ENCODE measurements at regions not wholly inside any gene's neighbourhood (a gene's known extent, or its start where the extent isn't known, plus 50 kb on each side); places are given as distances from the start of the nearest gene placed in this dataset.
"Not testable (repeated sequence)": the region's sequence is repeated elsewhere in the genome, so short reads cannot be mapped to it uniquely, and the experiment has no call there.

DNA sequence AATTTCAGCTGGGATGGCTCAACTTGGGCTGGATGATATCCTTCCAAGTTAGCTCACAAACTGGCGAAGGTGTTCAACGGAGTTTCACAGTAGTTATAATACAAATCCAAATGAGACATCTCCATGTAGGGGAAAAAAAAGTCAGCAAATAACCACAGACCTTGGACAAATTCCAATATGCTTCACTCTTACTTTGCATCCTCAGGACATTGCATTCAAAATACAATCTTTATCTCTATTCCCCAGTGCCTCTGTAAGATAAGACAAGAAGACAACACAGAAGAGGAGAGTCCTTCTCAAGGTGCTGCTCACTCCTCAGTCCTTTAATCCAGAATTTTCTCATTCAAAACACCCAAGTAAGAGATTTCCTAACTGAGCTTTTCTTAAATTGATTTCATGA, 1797.7 kb downstream of the MRPL39 start:
- no peak for DNase-seq

DNA sequence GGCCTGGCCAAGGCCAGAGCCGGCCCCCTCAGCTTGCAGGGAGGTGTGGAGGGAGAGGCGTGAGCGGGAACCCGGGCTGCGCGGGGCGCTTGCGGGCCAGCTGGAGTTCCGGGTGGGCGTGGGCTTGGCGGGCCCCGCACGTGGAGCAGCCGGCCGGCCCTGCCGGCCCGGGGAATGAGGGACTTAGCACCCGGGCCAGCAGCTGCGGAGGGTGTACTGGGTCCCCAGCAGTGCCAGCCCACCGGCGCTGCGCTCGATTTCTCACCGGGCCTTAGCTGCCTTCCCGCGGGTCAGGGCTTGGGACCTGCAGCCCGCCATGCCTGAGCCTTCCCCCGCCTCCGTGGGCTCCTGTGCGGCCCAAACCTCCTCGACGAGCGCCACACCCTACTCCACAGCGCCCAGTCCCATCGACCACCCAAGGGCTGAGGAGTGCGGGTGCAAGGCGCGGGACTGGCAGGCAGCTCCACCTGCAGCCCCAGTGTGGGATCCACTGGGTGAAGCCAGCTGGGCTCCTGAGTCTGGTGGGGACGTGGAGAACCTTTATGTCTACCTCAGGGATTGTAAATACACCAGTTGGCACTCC, 1800.2 kb downstream of the MRPL39 start:
- not testable (repeated sequence) for DNase-seq

DNA sequence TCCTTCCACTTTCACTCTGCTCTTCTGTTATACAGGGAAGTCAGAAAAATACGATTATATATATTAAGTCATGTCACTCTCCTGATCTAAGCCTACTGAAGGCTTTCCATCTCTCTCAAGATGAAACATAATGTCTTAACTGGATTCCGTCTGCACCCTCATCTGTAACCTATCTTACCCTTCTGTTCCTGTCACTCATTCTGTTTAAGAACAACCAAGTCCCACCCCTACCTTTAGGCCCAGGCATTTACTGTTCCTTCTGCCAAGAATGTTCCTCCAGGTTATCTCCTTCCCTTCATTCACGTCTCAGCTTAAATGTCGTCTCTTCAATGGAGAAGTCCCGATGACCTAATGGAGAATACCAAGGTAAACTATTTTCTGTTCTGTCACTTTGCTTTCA, 1802.4 kb downstream of the MRPL39 start:
- DNase-seq: no peak

DNA sequence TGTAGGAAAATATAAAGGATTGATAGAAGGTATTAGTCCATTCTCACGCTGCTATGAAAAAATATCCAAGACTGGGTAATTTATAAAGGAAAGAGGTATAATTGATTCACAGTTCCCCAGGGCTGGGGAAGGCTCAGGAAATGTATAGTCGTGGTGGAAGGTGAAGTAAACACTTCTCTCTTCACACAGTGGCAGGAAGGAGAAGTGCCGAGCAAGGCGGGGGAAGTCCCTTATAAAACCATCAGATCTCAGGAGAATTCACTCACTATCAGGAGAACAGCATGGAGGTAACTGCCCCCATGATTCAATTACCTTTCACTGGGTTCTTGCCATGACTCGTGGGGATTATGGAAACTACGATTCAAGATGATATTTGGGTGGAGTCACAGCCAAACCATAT, 1806.0 kb downstream of the MRPL39 start:
- DNase-seq: no peak

DNA sequence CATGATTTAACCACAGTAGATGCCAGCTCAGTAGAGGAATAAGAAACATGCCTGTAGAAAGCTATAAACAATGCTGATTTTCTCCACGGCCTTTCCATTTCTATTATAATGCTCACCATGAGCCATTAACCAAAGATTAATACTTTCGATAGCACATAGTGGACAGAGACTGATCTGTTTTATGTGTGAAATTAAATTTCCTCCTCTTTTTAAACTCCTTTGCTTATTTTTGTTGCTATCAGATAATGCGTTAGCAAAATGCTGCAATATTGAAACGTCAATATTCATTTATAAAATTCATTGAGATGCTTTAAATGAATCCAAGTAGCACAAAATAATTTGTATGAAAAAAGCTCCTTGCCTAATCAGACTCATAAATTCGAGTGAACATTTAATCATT, 1807.9 kb downstream of the MRPL39 start:
- no peak for DNase-seq

GRCh38 chr21:23792300-23792699, 1815.0 kb downstream of the MRPL39 start:
- DNase-seq: no peak

- DNase-seq: no peak
Measured at GRCh38 chr21:23789864-23790263, 1817.4 kb downstream of the MRPL39 start.

- no peak for DNase-seq
Measured at GRCh38 chr21:23780326-23780725, 1827.0 kb downstream of the MRPL39 start.

DNA sequence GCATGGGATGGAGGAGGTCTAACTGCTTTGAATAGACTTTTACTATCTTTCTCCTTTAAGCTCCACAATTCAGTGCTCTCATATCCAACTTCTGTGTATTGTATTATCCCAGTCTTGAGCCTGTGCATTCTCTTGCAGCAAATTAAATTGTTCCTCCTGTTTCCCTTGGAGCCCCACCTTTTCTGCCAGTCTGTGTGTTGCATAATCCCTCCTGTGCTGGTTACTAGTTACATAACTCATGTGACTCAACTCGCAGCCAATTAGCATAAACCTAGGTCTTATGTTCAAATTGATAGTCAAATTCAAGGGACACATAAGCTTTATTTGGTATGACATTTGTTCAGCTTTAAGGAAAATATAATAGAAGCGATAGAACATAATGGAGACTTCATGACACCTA, 1863.5 kb downstream of the MRPL39 start:
- no peak for DNase-seq

GRCh38 chr21:23740463-23740862, 1866.8 kb downstream of the MRPL39 start:
- DNase-seq: no peak

- no peak for DNase-seq
Measured at GRCh38 chr21:23732776-23733175, 1874.5 kb downstream of the MRPL39 start.

DNA sequence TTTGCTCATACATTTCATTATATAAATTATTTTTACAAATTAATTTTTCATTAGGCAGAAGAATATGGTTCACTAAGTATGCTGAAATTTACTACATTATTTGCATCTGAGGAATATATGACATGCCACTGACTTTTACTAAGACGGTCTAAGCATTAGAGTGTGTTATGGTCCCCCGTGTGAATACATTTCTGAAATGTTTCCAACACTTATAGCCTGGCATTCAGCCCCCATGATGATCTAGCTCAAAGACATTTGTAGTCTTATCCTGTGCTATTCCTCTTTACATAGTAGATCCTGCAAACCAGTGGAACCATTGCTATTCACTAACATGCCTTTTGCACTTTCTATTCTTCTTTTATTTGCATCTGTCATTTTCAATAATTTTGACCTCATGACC, 1878.0 kb downstream of the MRPL39 start:
- no peak for DNase-seq

DNA sequence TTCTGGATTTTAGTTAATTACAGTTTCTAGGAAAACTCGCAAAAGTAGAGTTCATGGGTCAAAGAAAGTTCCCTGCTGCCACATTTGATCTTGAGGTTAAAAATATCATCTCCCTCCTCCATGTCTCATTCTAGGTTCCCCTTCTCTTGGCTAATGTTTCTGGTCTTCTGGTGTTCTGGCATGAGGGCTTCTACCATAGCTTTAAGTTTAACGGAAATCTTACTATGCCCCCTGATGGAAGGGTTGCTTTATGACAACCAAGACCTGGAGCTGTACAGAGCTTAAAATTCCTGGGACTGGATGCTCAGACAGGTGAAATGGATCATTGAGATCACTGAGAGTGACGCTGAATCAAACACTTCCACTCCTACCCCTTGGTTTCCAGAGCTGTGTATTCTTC, 1881.7 kb downstream of the MRPL39 start:
- DNase-seq: no peak

DNA sequence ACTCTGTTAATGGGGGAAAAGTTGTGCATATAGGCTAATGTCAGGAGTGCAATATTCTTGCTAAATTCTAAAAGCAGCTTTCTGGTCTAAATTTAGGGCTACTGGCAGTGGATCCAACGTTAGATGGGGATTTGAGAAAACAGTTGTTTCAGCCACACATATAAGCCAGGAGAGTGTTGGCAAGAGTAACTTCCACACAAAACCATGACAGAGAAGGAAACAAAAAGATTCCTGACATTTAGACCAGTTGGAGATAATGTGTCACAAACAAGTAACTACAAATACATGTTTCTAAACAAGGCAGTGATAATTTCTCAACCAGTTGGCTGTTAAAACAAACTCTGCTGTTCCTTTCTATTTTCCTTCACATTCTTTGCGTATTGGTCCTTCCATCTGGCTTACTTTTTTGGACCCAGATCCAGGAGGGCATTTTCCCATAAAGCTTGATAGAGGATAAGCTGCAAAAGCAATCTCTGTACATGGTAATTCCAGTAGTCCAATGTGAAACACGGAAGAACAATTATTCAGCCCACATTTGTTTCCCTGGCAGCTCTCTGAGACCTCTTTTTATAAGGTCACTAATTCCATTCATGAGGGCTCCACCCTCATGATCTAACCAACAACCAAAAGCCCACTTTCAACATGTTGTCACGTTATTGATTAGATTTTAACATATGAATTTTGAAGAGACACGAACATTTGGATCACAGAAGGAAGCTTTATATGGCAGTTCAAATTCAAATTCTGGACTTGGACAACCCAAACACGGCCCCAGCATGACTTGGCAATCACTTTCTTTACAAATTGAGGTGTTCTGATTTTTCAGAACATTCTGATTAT, 1888.6 kb downstream of the MRPL39 start:
- no peak for DNase-seq

GRCh38 chr21:23712166-23712565, 1895.1 kb downstream of the MRPL39 start:
- no peak for DNase-seq

DNA sequence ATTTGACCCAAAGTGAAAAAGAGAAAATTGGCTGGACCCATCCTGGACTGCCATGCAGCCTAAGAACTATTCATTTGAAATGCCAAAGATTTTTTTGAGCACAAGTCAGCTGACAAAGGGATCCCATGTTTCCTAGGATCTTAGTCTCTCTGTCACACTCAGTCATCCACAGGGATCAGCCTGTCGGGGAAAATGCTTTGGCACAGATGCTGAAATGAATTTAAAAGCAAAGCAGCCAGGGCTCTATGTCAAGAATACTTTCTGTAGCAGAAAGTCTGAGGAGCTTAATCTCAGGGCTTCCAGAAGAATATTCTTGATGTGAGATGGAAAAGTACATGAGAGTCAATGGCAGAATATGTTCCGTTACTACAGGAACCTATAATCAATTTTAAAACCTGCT, 1900.8 kb downstream of the MRPL39 start:
- no peak for DNase-seq

DNA sequence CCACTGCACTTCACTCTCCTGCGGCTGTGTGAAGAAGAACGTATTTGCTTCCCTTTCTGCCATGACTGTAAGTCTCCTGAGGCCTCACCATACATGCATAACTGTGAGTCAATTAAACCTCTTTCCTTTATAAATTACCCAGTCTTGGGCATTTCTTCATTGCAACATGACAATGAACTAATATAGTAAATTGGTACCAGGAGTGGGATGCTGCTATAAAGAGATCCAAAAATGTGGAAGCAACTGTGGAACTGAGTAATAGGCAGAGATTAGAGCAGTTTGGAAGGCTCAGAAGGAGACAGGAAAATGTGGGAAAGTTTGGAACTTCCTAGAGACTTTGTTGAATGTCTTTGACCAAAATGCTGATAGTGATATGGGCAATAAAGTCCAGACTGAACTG, 1907.9 kb downstream of the MRPL39 start:
- DNase-seq: no peak

DNA sequence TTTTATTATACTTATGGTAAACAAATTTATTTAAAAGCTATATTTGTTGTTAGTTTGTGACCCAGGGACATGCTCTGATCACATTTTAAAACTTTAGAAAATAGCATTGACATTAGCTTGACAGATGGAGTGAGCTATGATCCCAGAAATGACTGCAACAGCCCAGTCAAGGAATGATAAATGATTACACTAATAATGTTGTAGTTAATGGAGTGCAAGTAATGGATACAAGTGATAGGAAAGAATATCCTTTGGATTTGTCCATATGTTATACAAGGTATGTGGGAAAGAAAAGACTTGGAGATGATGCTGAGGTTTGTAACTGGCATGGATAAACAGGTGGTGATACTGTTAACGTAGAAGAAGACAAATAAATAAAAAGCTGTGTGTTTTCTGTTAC, 1908.7 kb downstream of the MRPL39 start:
- DNase-seq: no peak

GRCh38 chr21:23695443-23695842, 1911.8 kb downstream of the MRPL39 start:
- DNase-seq: no peak

GRCh38 chr21:23694390-23694789, 1912.9 kb downstream of the MRPL39 start:
- no peak for DNase-seq

- no peak for DNase-seq
Measured at GRCh38 chr21:23690316-23690715, 1917.0 kb downstream of the MRPL39 start.

DNA sequence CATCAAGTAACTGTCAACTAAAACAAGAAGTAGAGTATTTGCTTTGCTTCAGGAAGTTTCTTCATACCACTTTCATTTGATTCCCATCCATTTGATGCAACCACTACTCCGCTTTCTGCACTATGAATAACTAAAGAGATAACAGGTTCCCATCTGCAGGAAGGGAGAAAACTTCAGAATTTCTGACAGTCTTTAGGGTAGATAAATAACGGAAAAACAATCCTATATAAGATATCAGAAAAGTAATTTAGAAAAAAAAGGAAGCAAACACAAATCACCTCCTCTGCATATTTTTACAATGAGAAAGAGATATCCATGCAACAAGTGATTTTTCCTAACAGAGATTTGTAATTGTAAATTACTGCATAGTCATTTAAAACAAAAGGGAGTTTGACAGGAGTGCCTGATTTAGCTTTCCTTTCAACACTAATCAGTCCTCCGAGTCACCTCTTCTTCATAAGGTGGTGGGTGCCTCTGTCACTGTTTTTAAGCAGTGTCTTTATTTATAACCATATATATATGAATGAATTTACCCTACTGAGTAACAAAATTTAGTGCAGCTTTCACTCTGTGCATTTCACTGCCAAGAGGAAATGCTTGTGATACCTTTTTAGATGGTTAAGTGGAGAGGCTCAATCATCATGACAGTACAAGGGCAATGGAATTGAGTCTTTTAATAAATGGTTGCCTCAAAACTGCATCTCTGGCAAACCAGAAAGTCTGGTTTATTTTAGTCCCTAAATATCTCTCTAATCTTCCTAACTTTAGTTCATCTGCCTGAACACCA, 1920.4 kb downstream of the MRPL39 start:
- no peak for DNase-seq

DNA sequence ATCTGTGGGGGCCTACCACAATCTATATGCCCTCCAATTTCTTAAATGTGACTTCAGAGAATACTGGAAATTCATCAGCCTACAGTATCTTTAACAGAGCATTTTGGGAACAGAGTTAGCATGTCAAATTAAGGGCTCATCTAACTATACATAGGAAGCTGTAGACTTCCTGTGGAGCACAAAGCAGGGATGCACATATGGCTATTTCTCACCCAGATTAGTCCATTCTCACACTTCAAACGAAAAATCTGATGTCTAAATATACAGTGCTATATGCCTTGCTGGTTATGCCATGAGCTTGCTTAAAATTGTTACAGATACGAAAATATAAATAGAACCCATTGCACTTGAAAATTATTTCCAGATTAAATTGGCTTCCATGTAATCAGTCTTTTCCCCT, 1922.8 kb downstream of the MRPL39 start:
- no peak for DNase-seq

DNA sequence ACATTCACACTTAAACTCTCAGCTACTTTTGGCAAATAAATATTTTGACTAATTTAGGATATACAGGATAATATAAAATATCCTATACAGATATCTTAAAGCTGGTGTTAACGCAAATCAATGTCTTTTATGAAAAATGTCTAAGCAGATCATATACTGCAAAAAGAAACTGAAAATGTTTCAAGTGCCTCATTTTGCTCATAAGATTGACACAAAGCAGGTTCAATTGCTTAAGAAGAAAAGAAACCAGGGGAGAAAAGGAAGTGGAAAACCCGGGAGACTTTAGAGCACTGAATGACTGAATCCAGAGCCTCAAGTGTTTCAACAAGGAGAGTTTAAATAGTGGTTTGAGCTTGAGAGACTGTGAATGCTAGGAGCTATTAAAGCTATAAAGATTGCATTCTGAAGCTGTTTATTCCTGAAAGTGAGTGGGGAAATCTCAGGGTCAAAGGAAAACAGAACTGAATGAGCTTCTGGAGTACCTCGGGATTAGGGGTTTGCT, 1943.0 kb downstream of the MRPL39 start:
- DNase-seq: no peak

All from CD4-positive, alpha-beta T cell treated with Interleukin-6 for 4 hours (primary cell).